CD8-positive, alpha-beta memory T cell (primary cell): ENCODE measurements at regions not wholly inside any gene's neighbourhood (a gene's known extent, or its start where the extent isn't known, plus 50 kb on each side); places are given as distances from the start of the nearest gene placed in this dataset.

Experiments
- CTCF ChIA-PET: fragments of 350-600 bp; sonication (Branson Sonifier 250); formaldehyde crosslinking; loops from one replicate; lab custom pipeline; 2021; ENCODE audit warnings: antibody characterized with exemption; lab: Charles Lee
- POLR2A ChIA-PET: fragments of 350-600 bp; sonication (Branson Sonifier 250); formaldehyde crosslinking; loops from one replicate; lab custom pipeline; 2021; ENCODE audit warnings: antibody characterized with exemption; lab: Charles Lee
- DNase-seq, 5 donors: peaks; one replicate each; pipeline versions ENCODE4 v3.0.0 to v3.0.0-alpha.2; 2020 to 2022; ENCODE audit warnings: mixed read lengths in 1 of 5
- H3K27ac ChIP-seq: one replicate; pipeline ENCODE4 v1.7.0; 2013; ENCODE audit warnings: low read depth, mild to moderate bottlenecking, low read length, moderate library complexity
- H3K27me3 ChIP-seq: 2 replicates; pipeline ENCODE4 v1.7.0; 2013; ENCODE audit warnings: low read length, mild to moderate bottlenecking; ENCODE audit not compliant: insufficient read depth, poor library complexity, severe bottlenecking
- H3K36me3 ChIP-seq: 2 replicates; pipeline ENCODE4 v1.7.0; 2013; ENCODE audit warnings: mild to moderate bottlenecking, low read length, moderate library complexity; ENCODE audit not compliant: insufficient read depth
- H3K4me1 ChIP-seq: 2 replicates; pipeline ENCODE4 v1.7.0; 2013; ENCODE audit warnings: mild to moderate bottlenecking, low read length, moderate library complexity; ENCODE audit not compliant: insufficient read depth
- H3K4me3 ChIP-seq: 2 replicates; pipeline ENCODE4 v1.7.0; 2013; ENCODE audit warnings: mild to moderate bottlenecking, low read length
- H3K9me3 ChIP-seq: 2 replicates; pipeline ENCODE4 v1.7.0; 2013; ENCODE audit warnings: mild to moderate bottlenecking, low read length
- H3K27ac Mint-ChIP-seq, 8 donors: one replicate each; pipeline ENCODE4 v1.8.0; 2020 to 2021; ENCODE audit warnings: mixed read lengths in 8 of 8, mild to moderate bottlenecking in 6 of 8, inconsistent platforms in 3 of 8, moderate library complexity in 3 of 8
- H3K27me3 Mint-ChIP-seq, 2 donors: one replicate each; pipeline ENCODE4 v1.8.0; 2020 to 2021; ENCODE audit warnings: mixed read lengths in 2 of 2, mild to moderate bottlenecking in 1 of 2, moderate library complexity in 1 of 2
- H3K36me3 Mint-ChIP-seq, 3 donors: one replicate each; pipeline ENCODE4 v1.8.0; 2020 to 2021; ENCODE audit warnings: mixed read lengths in 3 of 3, inconsistent platforms in 1 of 3, mild to moderate bottlenecking in 1 of 3
- H3K4me1 Mint-ChIP-seq, 3 donors: one replicate each; pipeline ENCODE4 v1.8.0; 2020 to 2021; ENCODE audit warnings: mixed read lengths in 3 of 3, inconsistent platforms in 1 of 3, mild to moderate bottlenecking in 1 of 3
- H3K4me3 Mint-ChIP-seq, 7 donors: one replicate each; pipeline ENCODE4 v1.8.0; 2020 to 2021; ENCODE audit warnings: mixed read lengths in 7 of 7, mild to moderate bottlenecking in 6 of 7, moderate library complexity in 4 of 7, inconsistent platforms in 2 of 7
- H3K9me3 Mint-ChIP-seq, 5 donors: one replicate each; pipeline ENCODE4 v1.8.0; 2020 to 2022; ENCODE audit warnings: mixed read lengths in 5 of 5, mild to moderate bottlenecking in 3 of 5, moderate library complexity in 2 of 5, inconsistent platforms in 1 of 5

DNA sequence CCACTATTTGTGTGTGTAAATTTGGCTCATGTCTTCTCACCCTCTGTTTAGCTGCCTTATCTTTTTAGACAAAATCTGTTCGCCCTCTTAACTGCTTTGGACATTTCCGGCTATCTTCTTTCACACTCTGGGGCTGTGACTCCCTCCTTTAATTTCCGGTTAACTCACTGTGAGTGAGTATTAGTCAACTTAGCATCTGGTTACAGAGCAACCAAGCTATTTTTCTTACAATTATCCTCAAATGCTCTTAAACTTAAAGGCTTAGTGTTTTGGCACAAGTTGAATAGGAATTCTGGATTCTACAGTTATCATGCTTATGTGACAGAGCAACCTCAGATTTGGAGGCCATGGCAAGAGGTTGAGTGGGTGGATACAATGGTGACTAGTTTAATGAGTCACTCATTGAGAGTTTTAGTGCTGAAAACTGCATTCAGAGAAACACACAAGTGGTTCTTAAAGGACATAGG is 177.6 kb upstream of the SEMA3A start:
- no peaks in the 10 kb centered on the region for H3K27me3 Mint-ChIP-seq
- CTCF ChIA-PET = no interaction called here
- Histone ChIP-seq H3K36me3 (no peaks in the 10 kb centered on the region), H3K27ac (no peak overlapping the region), H3K4me1 (no peaks in the 10 kb centered on the region), H3K9me3 (no peaks in the 10 kb centered on the region), H3K27me3 (no peaks in the 10 kb centered on the region), H3K4me3 (no peak overlapping the region)
- H3K9me3 Mint-ChIP-seq = peaks cover 0 to 24% (median 7%) of the 10 kb centered on the region in 5 donors
- H3K4me1 Mint-ChIP-seq = no peaks in the 10 kb centered on the region
- H3K4me3 Mint-ChIP-seq = no peak overlapping the region
- no peak for DNase-seq
- POLR2A ChIA-PET = no interaction called here
- H3K36me3 Mint-ChIP-seq = no peaks in the 10 kb centered on the region
- no peak overlapping the region for H3K27ac Mint-ChIP-seq

DNA sequence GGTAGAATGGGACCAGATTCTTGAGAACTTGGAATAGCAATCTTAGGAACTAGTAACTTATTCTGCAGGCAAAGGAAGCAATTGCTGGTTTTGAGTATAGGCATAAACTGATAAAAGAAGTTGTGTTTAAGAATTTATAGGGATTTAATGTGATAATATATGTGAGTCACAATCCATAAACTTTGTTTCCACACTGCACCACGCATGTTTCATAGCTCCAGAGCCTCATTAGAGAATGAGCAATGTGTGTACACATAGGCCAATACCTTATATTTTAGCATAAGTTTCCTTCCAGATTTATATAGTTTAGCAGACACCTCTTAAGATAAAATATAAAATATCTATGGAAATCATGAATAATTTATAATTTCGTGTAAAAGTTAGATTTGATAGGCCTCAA is 175.5 kb upstream of the SEMA3A start:
- H3K36me3 Mint-ChIP-seq = no peaks in the 10 kb centered on the region
- no peaks in the 10 kb centered on the region for H3K9me3 ChIP-seq
- H3K4me3 Mint-ChIP-seq = no peak overlapping the region
- no peaks in the 10 kb centered on the region for H3K4me1 Mint-ChIP-seq
- no peak for DNase-seq
- POLR2A ChIA-PET = no interaction called here
- no peak overlapping the region for H3K27ac ChIP-seq
- H3K27ac Mint-ChIP-seq = no peak overlapping the region
- no peak overlapping the region for H3K4me3 ChIP-seq
- H3K27me3 Mint-ChIP-seq = no peaks in the 10 kb centered on the region
- CTCF ChIA-PET = no interaction called here
- no peaks in the 10 kb centered on the region for H3K4me1 ChIP-seq
- H3K27me3 ChIP-seq = no peaks in the 10 kb centered on the region
- peaks cover 0 to 19% (median 4%) of the 10 kb centered on the region in 5 donors for H3K9me3 Mint-ChIP-seq
- H3K36me3 ChIP-seq = no peaks in the 10 kb centered on the region

DNA sequence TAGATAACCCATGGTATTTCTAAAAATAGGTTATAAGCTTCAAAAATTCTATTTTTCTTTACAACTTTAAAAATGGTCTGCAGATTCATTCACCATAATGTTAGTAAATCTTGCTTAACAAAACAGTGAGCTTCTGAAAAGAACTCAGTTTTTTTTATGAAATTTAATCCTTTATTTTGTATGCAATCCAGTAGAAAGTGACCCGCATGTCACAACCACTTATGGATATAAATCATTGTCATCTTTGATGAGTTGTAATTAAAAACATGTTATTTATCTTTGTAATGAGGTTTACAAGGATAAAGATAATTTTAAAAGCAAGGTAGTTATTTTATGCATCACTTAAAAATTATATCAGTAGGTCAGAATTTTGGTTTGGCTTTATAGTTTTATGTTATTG is 173.5 kb upstream of the SEMA3A start:
- H3K4me1 ChIP-seq = no peaks in the 10 kb centered on the region
- Mint-ChIP-seq H3K27me3 (no peaks in the 10 kb centered on the region), H3K36me3 (no peaks in the 10 kb centered on the region), H3K4me1 (no peaks in the 10 kb centered on the region), H3K4me3 (no peak overlapping the region), H3K27ac (no peak overlapping the region), H3K9me3 (peaks cover 0 to 15% (median 2%) of the 10 kb centered on the region in 5 donors)
- no peaks in the 10 kb centered on the region for H3K36me3 ChIP-seq
- ChIA-PET POLR2A (no interaction called here), CTCF (no interaction called here)
- H3K27ac ChIP-seq = no peak overlapping the region
- no peak for DNase-seq
- no peaks in the 10 kb centered on the region for H3K9me3 ChIP-seq
- no peaks in the 10 kb centered on the region for H3K27me3 ChIP-seq
- no peak overlapping the region for H3K4me3 ChIP-seq

DNA sequence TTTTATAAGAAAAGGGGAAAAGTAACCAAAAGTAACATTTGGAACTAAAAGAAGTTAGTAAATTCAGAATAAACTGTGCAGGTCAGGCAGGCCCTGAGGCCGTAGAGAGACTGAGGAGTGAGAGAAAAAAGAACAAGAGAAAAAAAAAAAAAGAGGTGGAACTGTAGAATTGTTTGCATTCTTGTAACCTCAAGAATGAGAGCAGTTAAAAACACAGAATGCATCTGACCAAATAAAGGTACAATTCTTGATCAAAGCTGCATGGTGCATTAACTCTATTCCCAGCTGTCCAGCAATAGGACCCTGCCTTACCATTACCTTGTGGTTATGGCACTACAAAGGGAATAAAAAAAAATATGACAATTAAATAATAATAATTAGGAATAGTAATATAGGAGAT is 170.1 kb upstream of the SEMA3A start:
- no peak overlapping the region for H3K27ac Mint-ChIP-seq
- H3K36me3 Mint-ChIP-seq = no peaks in the 10 kb centered on the region
- Histone ChIP-seq H3K9me3 (no peaks in the 10 kb centered on the region), H3K4me3 (no peak overlapping the region), H3K36me3 (no peaks in the 10 kb centered on the region), H3K4me1 (no peaks in the 10 kb centered on the region), H3K27ac (no peak overlapping the region), H3K27me3 (no peaks in the 10 kb centered on the region)
- no peak overlapping the region for H3K4me3 Mint-ChIP-seq
- no peaks in the 10 kb centered on the region for H3K4me1 Mint-ChIP-seq
- no peaks in the 10 kb centered on the region for H3K27me3 Mint-ChIP-seq
- ChIA-PET POLR2A (no interaction called here), CTCF (no interaction called here)
- H3K9me3 Mint-ChIP-seq = peaks cover 0 to 8% (median 5%) of the 10 kb centered on the region in 5 donors
- no peak for DNase-seq

DNA sequence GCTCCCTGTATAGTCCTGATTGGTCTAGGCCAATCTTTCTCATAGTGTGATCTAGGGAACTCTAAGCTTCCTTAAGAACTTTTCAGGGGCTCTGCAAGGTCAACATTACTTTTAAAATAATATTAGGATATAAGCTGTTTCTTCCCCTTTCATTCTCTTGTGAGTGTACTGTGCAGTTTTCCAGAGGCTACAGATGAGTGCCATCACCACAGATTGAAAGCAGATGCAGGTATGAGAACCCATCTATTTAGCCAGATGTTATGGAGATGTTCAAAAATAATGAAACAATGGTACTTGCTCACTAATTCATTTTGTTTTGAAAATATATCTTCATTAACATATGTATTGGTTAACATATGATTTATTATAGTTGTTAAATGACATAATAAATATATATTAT is 169.2 kb upstream of the SEMA3A start:
- ChIA-PET CTCF (no interaction called here), POLR2A (no interaction called here)
- H3K27me3 Mint-ChIP-seq = no peaks in the 10 kb centered on the region
- H3K27ac ChIP-seq = no peak overlapping the region
- no peak overlapping the region for H3K4me3 Mint-ChIP-seq
- H3K36me3 ChIP-seq = no peaks in the 10 kb centered on the region
- H3K27me3 ChIP-seq = no peaks in the 10 kb centered on the region
- H3K4me3 ChIP-seq = no peak overlapping the region
- peaks cover 0 to 8% (median 5%) of the 10 kb centered on the region in 5 donors for H3K9me3 Mint-ChIP-seq
- no peaks in the 10 kb centered on the region for H3K36me3 Mint-ChIP-seq
- DNase-seq = no peak
- no peaks in the 10 kb centered on the region for H3K9me3 ChIP-seq
- H3K27ac Mint-ChIP-seq = no peak overlapping the region
- no peaks in the 10 kb centered on the region for H3K4me1 Mint-ChIP-seq
- no peaks in the 10 kb centered on the region for H3K4me1 ChIP-seq

DNA sequence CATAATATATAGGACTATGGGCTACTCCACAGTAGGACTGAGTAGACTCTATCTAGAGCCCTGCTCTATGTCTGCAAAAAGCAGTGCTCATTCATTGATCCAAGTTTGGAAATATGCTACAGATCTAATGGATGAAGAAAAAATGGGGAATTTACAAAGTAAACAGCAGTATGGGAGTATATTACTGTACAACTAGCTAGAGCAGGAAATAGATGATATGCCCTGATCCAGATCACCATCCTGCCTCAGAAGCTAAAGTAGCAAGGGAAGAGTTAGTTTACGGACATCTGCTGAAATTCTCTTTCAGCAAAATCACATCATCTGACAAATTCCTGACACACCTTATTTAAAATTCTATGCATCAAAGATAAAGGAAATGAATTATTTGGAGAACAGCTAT is 168.2 kb upstream of the SEMA3A start:
- CTCF ChIA-PET = no interaction called here
- no peaks in the 10 kb centered on the region for H3K27me3 Mint-ChIP-seq

DNA sequence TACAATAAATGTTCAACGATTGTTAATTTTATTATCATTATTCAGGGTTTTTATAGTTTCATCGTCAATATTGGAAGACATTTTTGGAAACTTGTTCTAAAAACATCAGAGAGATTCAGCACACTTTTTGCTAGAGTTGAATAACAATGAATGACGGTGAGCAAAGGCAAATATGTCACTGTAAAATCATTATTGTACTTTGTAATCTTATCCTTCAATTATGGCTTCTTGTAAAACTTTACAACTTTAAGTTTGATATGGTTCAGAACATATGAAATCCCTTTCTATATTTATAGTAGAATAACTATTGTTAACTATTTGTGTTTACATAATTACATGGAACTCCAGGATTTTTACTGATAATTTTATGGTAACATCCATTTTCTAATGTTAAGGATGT is 167.8 kb upstream of the SEMA3A start:
- Histone ChIP-seq H3K27me3 (no peaks in the 10 kb centered on the region), H3K4me1 (no peaks in the 10 kb centered on the region), H3K9me3 (no peaks in the 10 kb centered on the region), H3K4me3 (no peak overlapping the region), H3K27ac (no peak overlapping the region), H3K36me3 (no peaks in the 10 kb centered on the region)
- Mint-ChIP-seq H3K4me3 (no peak overlapping the region), H3K9me3 (peaks cover 0 to 10% (median 8%) of the 10 kb centered on the region in 5 donors), H3K36me3 (no peaks in the 10 kb centered on the region), H3K27ac (no peak overlapping the region), H3K27me3 (no peaks in the 10 kb centered on the region), H3K4me1 (no peaks in the 10 kb centered on the region)
- CTCF ChIA-PET = no interaction called here
- DNase-seq = no peak
- POLR2A ChIA-PET = no interaction called here

More for the DNA sequence above, 168.2 kb upstream of the SEMA3A start:
- no peaks in the 10 kb centered on the region for H3K36me3 ChIP-seq
- H3K4me3 ChIP-seq = no peak overlapping the region
- H3K9me3 ChIP-seq = no peaks in the 10 kb centered on the region
- no peaks in the 10 kb centered on the region for H3K4me1 Mint-ChIP-seq
- no peak overlapping the region for H3K27ac ChIP-seq
- H3K4me1 ChIP-seq = no peaks in the 10 kb centered on the region
- H3K27ac Mint-ChIP-seq = no peak overlapping the region
- H3K4me3 Mint-ChIP-seq = no peak overlapping the region
- POLR2A ChIA-PET = no interaction called here
- DNase-seq = no peak
- H3K9me3 Mint-ChIP-seq = peaks cover 0 to 10% (median 8%) of the 10 kb centered on the region in 5 donors
- no peaks in the 10 kb centered on the region for H3K27me3 ChIP-seq
- no peaks in the 10 kb centered on the region for H3K36me3 Mint-ChIP-seq

DNA sequence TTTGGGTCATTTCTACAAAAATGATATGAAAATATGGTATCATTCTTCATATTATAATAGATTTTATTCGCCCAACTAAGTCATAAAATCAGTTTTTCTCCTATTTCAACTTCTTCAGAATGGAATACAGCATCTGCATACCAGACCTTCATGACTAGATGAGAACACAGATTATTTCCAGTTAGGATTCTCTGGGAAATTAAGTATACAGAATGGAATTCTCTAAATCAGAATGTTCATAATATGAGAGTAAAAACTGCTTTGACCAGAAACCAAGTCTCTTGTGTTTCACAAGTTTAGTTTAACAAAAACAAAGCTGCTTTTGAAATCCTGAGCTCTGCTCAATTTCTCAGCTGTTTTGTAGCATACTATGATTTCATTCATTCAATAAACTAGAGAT is 160.3 kb upstream of the SEMA3A start:
- no peaks in the 10 kb centered on the region for H3K36me3 Mint-ChIP-seq
- no peaks in the 10 kb centered on the region for H3K4me1 Mint-ChIP-seq
- Histone ChIP-seq H3K36me3 (no peaks in the 10 kb centered on the region), H3K4me1 (no peaks in the 10 kb centered on the region), H3K27ac (no peak overlapping the region), H3K9me3 (no peaks in the 10 kb centered on the region), H3K4me3 (no peak overlapping the region), H3K27me3 (no peaks in the 10 kb centered on the region)
- H3K4me3 Mint-ChIP-seq = no peak overlapping the region
- peaks cover 3 to 20% (median 6%) of the 10 kb centered on the region in 5 donors for H3K9me3 Mint-ChIP-seq
- ChIA-PET POLR2A (no interaction called here), CTCF (no interaction called here)
- no peak for DNase-seq
- no peaks in the 10 kb centered on the region for H3K27me3 Mint-ChIP-seq
- no peak overlapping the region for H3K27ac Mint-ChIP-seq

DNA sequence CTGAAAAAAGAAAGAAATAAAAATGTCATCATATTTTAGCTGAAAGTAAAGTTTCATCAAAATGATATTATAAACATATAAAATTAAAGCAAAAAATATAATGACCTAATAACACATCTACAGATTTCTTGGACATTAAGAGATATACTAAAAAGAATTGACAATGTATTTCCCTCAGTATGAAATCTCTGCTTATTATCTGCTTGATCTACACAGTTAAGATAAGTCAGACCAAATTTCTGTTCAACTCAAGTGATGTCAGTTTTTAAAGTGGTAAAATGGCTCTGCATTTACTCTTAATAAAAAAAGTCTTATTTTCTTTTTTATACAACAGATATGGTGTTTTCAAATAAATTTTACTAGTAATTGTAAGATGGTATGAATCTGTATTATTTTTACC is 159.4 kb upstream of the SEMA3A start:
- Mint-ChIP-seq H3K27ac (no peak overlapping the region), H3K9me3 (peaks cover 6 to 24% (median 7%) of the 10 kb centered on the region in 5 donors), H3K27me3 (no peaks in the 10 kb centered on the region), H3K4me3 (no peak overlapping the region), H3K36me3 (no peaks in the 10 kb centered on the region), H3K4me1 (no peaks in the 10 kb centered on the region)
- Histone ChIP-seq H3K4me1 (no peaks in the 10 kb centered on the region), H3K9me3 (no peaks in the 10 kb centered on the region), H3K4me3 (no peak overlapping the region), H3K36me3 (no peaks in the 10 kb centered on the region), H3K27ac (no peak overlapping the region), H3K27me3 (no peaks in the 10 kb centered on the region)
- ChIA-PET CTCF (no interaction called here), POLR2A (no interaction called here)
- DNase-seq = no peak
